HG03354 (cell line): ENCODE measurements at regions not wholly inside any gene's neighbourhood (a gene's known extent, or its start where the extent isn't known, plus 50 kb on each side); places are given as distances from the start of the nearest gene placed in this dataset.

Experiments used
- ATAC-seq: cut with Tn5 transposase; IDR thresholded peaks from one replicate; pipeline ENCODE4 v1.9.1; 2021; ENCODE audit warnings: mild to moderate bottlenecking; ENCODE audit not compliant: unreplicated experiment, poor library complexity, severe bottlenecking

- ATAC-seq, result peak; percentile 89
Measured at GRCh38 chr5:97531549-97531948, 348.5 kb upstream of the RIOK2 start.

DNA sequence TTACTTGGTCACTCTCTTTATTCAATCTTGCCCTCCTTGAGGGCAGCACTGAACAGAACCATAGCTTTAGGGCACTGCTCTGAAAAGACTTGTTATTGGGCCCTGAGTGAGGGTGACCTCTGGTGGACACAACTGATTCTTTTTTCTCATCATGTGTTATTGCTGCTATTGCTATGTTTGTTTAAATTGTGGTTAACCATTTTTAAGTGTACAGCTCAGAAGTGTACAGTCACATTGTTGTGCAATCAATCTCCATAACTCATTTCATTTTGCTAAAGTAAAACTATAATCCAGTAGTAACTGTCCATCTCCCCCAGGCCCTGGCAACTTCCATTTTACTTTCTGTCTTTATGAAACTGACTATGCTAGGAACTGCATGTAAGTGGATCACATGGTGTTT lies 351.1 kb upstream of the RIOK2 start:
- ATAC-seq, result peak; percentile 73

DNA sequence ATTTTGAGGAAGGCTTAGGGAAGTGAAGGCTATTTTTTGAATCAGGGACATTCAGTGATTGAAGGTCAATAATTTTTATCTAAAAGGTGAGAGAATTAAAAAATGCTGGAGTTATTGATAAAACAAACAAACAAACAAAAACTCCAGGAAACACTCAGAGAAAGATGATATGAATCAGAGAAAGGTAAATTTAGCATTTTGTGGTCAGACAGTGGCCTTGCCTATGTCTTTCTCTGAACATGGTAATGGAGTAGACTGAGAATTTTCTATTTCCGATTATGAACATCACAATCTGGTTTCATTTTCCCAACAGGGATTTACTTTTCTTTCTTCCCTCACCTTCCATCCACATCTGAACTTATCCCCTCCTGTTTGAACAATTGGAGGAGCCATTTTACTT lies 353.6 kb upstream of the RIOK2 start:
- ATAC-seq, result no peak

DNA sequence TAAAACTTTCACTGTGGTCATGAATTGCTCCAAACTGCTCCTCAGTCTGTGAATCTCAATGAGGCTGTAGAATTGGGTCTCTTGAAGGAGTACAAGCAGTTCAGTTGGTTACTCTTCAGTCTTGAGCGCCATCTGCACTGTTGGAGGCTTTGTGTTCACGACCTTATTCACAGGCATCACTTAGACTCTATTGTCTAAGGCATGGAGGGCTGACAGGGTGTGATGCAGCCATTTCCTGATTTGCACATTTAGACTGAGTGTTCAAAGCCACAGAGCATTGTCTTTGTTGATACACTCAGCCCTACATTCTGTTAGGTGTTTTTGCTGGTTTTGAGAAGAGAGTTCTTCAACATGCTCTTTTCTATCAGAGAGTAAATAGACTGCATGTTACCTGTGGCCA lies 355.9 kb upstream of the RIOK2 start:
- no peak for ATAC-seq

GRCh38 chr5:97541864-97542263 lies 358.8 kb upstream of the RIOK2 start:
- ATAC-seq, result no peak

DNA sequence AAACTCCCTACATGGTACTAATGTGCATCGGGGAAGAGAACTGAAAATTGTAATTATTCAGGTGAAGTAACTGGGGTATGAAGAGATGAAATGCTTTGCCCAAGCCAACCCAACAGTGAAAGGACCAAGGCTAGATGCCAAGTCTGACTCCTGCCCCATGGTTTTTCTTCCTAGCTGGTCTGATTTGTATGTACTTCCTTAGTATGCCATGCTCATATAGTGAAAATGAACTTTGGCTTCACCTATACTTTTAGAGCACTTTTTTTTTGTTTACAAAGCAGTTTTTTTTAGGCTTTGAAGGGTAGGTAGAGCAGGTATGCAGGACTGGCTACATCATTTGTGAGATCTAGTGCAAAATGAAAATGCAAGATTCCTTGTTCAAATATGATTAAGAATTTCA lies 359.4 kb upstream of the RIOK2 start:
- no peak for ATAC-seq

- ATAC-seq, result no peak
Measured at GRCh38 chr5:97543166-97543565, 360.1 kb upstream of the RIOK2 start.

DNA sequence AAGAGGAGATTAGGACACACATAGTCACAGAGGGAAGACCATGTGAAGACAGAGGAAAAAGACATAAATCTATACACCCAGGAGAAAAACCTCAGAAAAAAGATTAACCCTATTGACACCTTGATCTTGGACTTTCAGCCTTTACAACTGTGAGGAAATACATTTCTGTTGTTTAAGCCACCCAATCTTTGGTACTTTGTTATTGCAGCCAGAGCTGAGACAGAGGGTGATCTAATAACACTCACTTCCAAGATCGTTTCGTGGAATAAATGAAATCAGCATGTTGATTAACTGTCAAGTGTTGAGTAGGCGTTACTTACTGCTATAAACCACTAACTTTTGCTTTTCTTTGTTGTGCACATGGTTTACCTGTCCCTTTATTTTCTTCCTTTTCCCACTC lies 361.2 kb upstream of the RIOK2 start:
- no peak for ATAC-seq

DNA sequence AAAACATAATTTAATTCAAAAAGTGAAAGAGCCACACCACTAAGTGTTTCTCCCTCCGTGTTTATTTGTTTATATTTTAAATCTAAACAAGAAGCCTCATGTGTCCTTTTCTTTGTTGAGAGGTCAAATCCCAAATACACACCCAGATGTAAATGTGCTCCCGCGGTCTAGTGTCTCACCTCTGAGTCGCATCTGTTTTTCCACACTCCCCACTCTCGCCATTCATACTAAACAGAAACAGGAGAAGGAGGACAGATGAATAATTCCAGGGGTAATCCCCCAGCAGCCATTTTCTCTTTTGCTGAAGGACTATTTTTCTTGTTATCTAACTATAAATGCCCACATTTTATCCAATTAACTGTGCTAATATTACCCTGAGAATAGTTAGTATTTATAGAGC lies 361.6 kb upstream of the RIOK2 start:
- no peak for ATAC-seq

- ATAC-seq, result no peak
Measured at GRCh38 chr5:97545446-97545845, 362.4 kb upstream of the RIOK2 start.

DNA sequence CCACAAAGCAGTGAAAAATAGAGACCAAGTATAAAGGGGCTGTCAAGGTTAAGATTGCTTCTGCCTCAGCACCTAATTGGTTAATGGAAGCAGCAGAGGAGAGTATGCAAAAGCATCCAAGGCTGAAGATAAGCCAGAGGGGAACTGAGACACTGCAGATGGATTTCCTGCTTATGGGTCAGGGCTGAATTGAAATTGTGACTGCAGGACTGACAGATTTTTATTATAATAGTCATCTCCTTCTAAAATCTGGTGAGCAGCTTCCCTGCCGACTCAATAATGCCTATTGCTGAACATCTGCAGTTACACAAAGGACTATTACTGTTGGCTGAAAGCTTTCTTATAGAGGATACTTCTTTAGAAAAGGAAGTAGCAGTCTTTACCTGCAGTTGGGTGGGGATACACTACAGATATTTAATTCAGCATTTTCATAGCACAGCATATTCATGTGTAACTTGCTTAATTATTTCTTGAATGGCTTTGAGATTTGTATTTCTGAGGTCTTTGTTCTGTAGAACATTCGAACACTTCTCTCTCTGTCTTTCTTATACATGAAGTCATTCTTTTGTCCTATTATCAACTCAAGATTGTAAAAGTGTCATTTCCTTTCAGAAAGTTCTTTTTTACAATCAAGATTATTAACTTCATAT lies 363.0 kb upstream of the RIOK2 start:
- no peak for ATAC-seq

GRCh38 chr5:97547430-97547829 lies 364.4 kb upstream of the RIOK2 start:
- no peak for ATAC-seq

GRCh38 chr5:97547999-97548738 lies 365.1 kb upstream of the RIOK2 start:
- ATAC-seq, result peak; percentile 85

DNA sequence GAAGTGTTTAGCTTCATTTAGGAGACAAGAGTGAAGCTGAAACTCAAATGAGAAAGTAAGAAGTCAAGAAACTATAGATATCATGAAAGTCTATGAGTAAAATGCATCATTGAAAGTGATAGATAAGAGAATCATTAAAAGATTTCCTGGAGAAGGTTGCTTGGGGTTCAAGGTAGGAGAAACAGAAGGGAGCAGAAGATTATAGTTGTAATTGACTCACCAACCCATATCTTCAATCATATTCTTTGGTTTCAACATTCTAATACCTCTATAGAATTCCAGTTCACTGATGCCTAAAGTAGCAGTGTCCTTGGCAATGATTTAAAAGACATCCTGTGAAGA lies 365.7 kb upstream of the RIOK2 start:
- ATAC-seq, result no peak

DNA sequence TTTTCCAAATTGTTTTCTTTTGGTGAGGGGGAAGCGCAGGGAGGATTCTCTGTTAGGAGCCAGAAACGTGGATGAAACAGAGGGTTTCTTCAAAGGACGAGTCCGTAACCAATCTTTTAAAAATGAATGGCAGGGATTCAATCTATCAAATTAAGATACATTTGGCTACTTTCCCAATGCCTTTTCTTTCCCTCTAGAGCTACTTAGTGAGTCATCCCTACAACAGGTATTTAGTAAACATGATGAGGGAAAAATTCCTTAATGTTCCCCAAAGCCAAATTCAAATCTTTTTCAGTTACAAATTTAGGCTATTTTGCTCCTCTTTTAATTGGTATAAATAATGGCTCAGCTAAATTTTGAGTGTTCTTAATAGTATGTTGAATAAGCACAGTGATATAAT lies 366.4 kb upstream of the RIOK2 start:
- no peak for ATAC-seq

DNA sequence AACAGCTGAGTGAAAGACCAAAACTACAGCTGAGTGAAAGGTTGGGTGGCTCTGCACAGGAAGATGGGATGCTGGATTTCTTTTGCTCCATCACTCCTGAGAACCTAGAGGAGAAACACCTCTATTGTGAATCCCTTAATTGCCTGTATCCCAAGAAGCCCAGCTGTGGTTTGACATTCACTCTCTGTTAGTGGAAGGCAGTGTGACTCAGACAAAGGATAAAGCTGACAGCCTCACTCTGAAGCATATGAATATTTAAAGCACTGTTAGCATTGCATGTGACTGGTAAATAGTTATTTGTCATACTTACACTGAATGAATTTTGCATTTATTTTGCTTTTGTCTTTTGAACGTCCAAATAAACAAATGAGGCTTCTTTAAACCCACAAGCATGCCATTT lies 367.1 kb upstream of the RIOK2 start:
- no peak for ATAC-seq

DNA sequence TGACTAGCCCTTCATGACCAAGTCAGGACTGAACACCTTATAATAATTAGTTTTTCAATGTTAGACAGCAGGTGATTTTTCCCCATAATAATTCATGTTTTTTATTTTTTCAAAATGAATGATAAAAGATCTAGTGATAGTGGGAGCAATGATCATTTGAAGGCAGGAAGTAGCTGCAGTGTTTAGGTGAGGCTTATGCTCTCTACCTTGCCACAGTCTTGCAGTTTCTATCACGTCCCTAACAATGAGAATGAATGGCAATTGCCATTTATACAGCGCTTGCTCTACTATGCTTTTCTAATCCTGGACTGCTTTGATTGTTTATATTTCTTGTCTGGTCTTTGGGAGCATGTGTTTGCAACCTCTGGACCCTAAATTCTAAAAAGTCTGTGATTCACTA lies 367.8 kb upstream of the RIOK2 start:
- no peak for ATAC-seq

GRCh38 chr5:97553604-97554452 lies 370.8 kb upstream of the RIOK2 start:
- no peak for ATAC-seq

- ATAC-seq, result no peak
Measured at GRCh38 chr5:97554977-97555643, 372.1 kb upstream of the RIOK2 start.

DNA sequence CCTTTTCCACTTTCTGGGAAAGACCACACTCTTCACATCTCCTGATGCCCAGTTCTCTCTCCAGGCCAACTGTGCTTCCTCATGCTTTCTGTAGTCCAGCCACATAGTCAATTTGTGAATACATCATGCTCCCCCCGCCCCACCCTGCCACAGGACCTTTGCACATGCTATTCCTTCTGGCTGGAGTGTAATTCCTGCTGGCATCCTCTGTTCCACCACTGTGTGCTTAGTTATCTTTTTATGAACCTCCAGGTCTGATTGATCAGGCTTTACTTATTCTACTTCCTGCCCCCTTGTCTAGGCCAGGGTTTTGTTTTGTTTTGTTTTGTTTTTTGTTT lies 372.6 kb upstream of the RIOK2 start:
- no peak for ATAC-seq
